ENCODE measurements at regions not wholly inside any gene's neighbourhood (a gene's known extent, or its start where the extent isn't known, plus 50 kb on each side); places are given as distances from the start of the nearest gene placed in this dataset.

DNA sequence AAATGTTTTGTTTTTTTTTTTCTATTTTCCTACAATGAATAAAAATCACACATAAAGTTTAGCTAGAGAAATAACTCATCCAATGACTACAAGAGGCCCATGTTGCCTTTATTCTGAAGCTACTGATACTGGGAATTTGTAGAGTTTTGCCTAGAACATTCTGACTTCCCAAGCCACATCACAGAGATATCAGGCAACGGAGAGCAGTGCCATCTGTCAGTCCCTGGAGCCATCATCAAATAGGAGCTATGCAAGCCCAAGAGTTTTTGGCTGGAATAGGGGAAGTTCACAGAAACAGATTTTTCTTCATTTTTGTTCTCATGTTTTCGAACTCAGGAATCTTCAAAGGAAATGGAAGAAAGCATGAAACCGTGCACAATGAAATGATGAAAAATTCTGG is 896.6 kb downstream of the TLE1 start:
- TF ChIP-seq, protein P1, sequence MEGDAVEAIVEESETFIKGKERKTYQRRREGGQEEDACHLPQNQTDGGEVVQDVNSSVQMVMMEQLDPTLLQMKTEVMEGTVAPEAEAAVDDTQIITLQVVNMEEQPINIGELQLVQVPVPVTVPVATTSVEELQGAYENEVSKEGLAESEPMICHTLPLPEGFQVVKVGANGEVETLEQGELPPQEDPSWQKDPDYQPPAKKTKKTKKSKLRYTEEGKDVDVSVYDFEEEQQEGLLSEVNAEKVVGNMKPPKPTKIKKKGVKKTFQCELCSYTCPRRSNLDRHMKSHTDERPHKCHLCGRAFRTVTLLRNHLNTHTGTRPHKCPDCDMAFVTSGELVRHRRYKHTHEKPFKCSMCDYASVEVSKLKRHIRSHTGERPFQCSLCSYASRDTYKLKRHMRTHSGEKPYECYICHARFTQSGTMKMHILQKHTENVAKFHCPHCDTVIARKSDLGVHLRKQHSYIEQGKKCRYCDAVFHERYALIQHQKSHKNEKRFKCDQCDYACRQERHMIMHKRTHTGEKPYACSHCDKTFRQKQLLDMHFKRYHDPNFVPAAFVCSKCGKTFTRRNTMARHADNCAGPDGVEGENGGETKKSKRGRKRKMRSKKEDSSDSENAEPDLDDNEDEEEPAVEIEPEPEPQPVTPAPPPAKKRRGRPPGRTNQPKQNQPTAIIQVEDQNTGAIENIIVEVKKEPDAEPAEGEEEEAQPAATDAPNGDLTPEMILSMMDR (IDR thresholded peaks at IDR 0.05), result no peak
- no peak for TF ChIP-seq EZH2phosphoT487 (IDR thresholded peaks at IDR 0.05)

Data from neural progenitor cell (in vitro differentiated cells).